ENCODE measurements at regions not wholly inside any gene's neighbourhood (a gene's known extent, or its start where the extent isn't known, plus 50 kb on each side); places are given as distances from the start of the nearest gene placed in this dataset.

GRCh38 chr2:155633887-155634570 lies 698.5 kb downstream of the NR4A2 start:
- TF ChIP-seq POLR2A (IDR thresholded peaks at IDR 0.05), result no peak
- TF ChIP-seq, protein P1, sequence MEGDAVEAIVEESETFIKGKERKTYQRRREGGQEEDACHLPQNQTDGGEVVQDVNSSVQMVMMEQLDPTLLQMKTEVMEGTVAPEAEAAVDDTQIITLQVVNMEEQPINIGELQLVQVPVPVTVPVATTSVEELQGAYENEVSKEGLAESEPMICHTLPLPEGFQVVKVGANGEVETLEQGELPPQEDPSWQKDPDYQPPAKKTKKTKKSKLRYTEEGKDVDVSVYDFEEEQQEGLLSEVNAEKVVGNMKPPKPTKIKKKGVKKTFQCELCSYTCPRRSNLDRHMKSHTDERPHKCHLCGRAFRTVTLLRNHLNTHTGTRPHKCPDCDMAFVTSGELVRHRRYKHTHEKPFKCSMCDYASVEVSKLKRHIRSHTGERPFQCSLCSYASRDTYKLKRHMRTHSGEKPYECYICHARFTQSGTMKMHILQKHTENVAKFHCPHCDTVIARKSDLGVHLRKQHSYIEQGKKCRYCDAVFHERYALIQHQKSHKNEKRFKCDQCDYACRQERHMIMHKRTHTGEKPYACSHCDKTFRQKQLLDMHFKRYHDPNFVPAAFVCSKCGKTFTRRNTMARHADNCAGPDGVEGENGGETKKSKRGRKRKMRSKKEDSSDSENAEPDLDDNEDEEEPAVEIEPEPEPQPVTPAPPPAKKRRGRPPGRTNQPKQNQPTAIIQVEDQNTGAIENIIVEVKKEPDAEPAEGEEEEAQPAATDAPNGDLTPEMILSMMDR (IDR thresholded peaks at IDR 0.05), result no peak

Measured in gastroesophageal sphincter (tissue), 3 donors.